ENCODE measurements at regions not wholly inside any gene's neighbourhood (a gene's known extent, or its start where the extent isn't known, plus 50 kb on each side); places are given as distances from the start of the nearest gene placed in this dataset.
A peak's percentile ranks its signal among the peaks of the same experiment; 100 is the strongest.

- TF ChIP-seq CTCF (conservative IDR thresholded peaks at IDR 0.05; ENCODE audit: low read depth, low read length): no peak
- no peak for TF ChIP-seq EZH2 (IDR thresholded peaks at IDR 0.05; ENCODE audit: borderline replicate concordance, low read depth, low read length, poor library complexity, severe bottlenecking)
- H3K27ac ChIP-seq (ENCODE audit: low read depth, low read length, poor library complexity, severe bottlenecking): no peak overlapping the region
- no peaks in the 10 kb centered on the region for H3K36me3 ChIP-seq (ENCODE audit: insufficient read depth, low read length, poor library complexity, severe bottlenecking)
- H3K4me1 ChIP-seq (ENCODE audit: insufficient read depth, low read length, poor library complexity, severe bottlenecking): no peaks in the 10 kb centered on the region
- DNase-seq (ENCODE audit: low spot score): peak; percentile 24
- ChIA-PET POLR2A (ENCODE audit: low non-redundant PET) (no interaction called here), CTCF (no interaction called here)
- no TSS peak for BruUV-seq (replicated peaks)
- no peaks in the 10 kb centered on the region for H3K27me3 ChIP-seq (replicated peaks; ENCODE audit: insufficient read depth, low read depth, low read length, poor library complexity)
- no peaks in the 10 kb centered on the region for H3K9me3 ChIP-seq (ENCODE audit: low read depth, low read length, poor library complexity, severe bottlenecking)
- no peak overlapping the region for H3K4me3 ChIP-seq (ENCODE audit: low read depth, low read length, poor library complexity, severe bottlenecking)
- intact Hi-C loops (cut with micrococcal nuclease; ENCODE audit: unreplicated experiment): no loop called here
Observed at GRCh38 chr2:120486946-120487345, 141.0 kb downstream of the INHBB start.

GRCh38 chr2:120488531-120488930 lies 142.6 kb downstream of the INHBB start:
- TF ChIP-seq EZH2 (IDR thresholded peaks at IDR 0.05; ENCODE audit: borderline replicate concordance, low read depth, low read length, poor library complexity, severe bottlenecking) (no peak), CTCF (conservative IDR thresholded peaks at IDR 0.05; ENCODE audit: low read depth, low read length) (no peak)
- H3K9me3 ChIP-seq (ENCODE audit: low read depth, low read length, poor library complexity, severe bottlenecking): no peaks in the 10 kb centered on the region
- intact Hi-C loops (cut with micrococcal nuclease; ENCODE audit: unreplicated experiment): no loop called here
- no peak for DNase-seq (ENCODE audit: low spot score)
- no peaks in the 10 kb centered on the region for H3K4me1 ChIP-seq (ENCODE audit: insufficient read depth, low read length, poor library complexity, severe bottlenecking)
- no peaks in the 10 kb centered on the region for H3K36me3 ChIP-seq (ENCODE audit: insufficient read depth, low read length, poor library complexity, severe bottlenecking)
- BruUV-seq (replicated peaks): no TSS peak
- no peak overlapping the region for H3K4me3 ChIP-seq (ENCODE audit: low read depth, low read length, poor library complexity, severe bottlenecking)
- POLR2A ChIA-PET (ENCODE audit: low non-redundant PET): no interaction called here
- no peak overlapping the region for H3K27ac ChIP-seq (ENCODE audit: low read depth, low read length, poor library complexity, severe bottlenecking)
- no peaks in the 10 kb centered on the region for H3K27me3 ChIP-seq (replicated peaks; ENCODE audit: insufficient read depth, low read depth, low read length, poor library complexity)
- CTCF ChIA-PET: no interaction called here

GRCh38 chr2:120489023-120489422 lies 143.1 kb downstream of the INHBB start:
- H3K4me3 ChIP-seq (ENCODE audit: low read depth, low read length, poor library complexity, severe bottlenecking): no peak overlapping the region
- no TSS peak for BruUV-seq (replicated peaks)
- H3K27me3 ChIP-seq (replicated peaks; ENCODE audit: insufficient read depth, low read depth, low read length, poor library complexity): no peaks in the 10 kb centered on the region
- no peaks in the 10 kb centered on the region for H3K36me3 ChIP-seq (ENCODE audit: insufficient read depth, low read length, poor library complexity, severe bottlenecking)
- H3K9me3 ChIP-seq (ENCODE audit: low read depth, low read length, poor library complexity, severe bottlenecking): no peaks in the 10 kb centered on the region
- H3K27ac ChIP-seq (ENCODE audit: low read depth, low read length, poor library complexity, severe bottlenecking): no peak overlapping the region
- no peak for TF ChIP-seq EZH2 (IDR thresholded peaks at IDR 0.05; ENCODE audit: borderline replicate concordance, low read depth, low read length, poor library complexity, severe bottlenecking)
- no peak for TF ChIP-seq CTCF (conservative IDR thresholded peaks at IDR 0.05; ENCODE audit: low read depth, low read length)
- no peak for DNase-seq (ENCODE audit: low spot score)
- H3K4me1 ChIP-seq (ENCODE audit: insufficient read depth, low read length, poor library complexity, severe bottlenecking): no peaks in the 10 kb centered on the region
- ChIA-PET POLR2A (ENCODE audit: low non-redundant PET) (no interaction called here), CTCF (no interaction called here)
- intact Hi-C loops (cut with micrococcal nuclease; ENCODE audit: unreplicated experiment): no loop called here
